Jurkat, Clone E6-1 (cell line): ENCODE measurements at regions not wholly inside any gene's neighbourhood (a gene's known extent, or its start where the extent isn't known, plus 50 kb on each side); places are given as distances from the start of the nearest gene placed in this dataset.
"Not testable (repeated sequence)": the region's sequence is repeated elsewhere in the genome, so short reads cannot be mapped to it uniquely, and the experiment has no call there.

Experiments used
- DNase-seq: peaks from one replicate; pipeline ENCODE4 v3.0.0-alpha.2; 2011; ENCODE audit warnings: low read depth, low spot score
- H3K4me3 ChIP-seq: 2 replicates; pipeline ENCODE4 v1.5.1; 2011; ENCODE audit warnings: mild to moderate bottlenecking, low read length, control low read depth, moderate library complexity

GRCh38 chr1:218494449-218494852 lies 149.3 kb downstream of the TGFB2 start:
- DNase-seq: no peak

GRCh38 chr1:218495931-218496330 lies 150.8 kb downstream of the TGFB2 start:
- no peak overlapping the region for H3K4me3 ChIP-seq
- no peak for DNase-seq

More at GRCh38 chr1:218494449-218494852, 149.3 kb downstream of the TGFB2 start:
- H3K4me3 ChIP-seq: no peak overlapping the region

GRCh38 chr1:218496561-218496960 lies 151.4 kb downstream of the TGFB2 start:
- H3K4me3 ChIP-seq: no peak overlapping the region
- DNase-seq: no peak

GRCh38 chr1:218498056-218498938 lies 153.2 kb downstream of the TGFB2 start:
- no peak for DNase-seq
- H3K4me3 ChIP-seq: no peak overlapping the region

- no peak overlapping the region for H3K4me3 ChIP-seq
- DNase-seq: no peak
Measured at GRCh38 chr1:218499011-218499691, 154.0 kb downstream of the TGFB2 start.

GRCh38 chr1:218499911-218500310 lies 154.8 kb downstream of the TGFB2 start:
- no peak for DNase-seq

GRCh38 chr1:218501161-218501560 lies 156.0 kb downstream of the TGFB2 start:
- no peak for DNase-seq
- no peak overlapping the region for H3K4me3 ChIP-seq

More at GRCh38 chr1:218499911-218500310, 154.8 kb downstream of the TGFB2 start:
- H3K4me3 ChIP-seq: no peak overlapping the region

- no peak for DNase-seq
- H3K4me3 ChIP-seq: no peak overlapping the region
Measured at GRCh38 chr1:218502383-218502782, 157.2 kb downstream of the TGFB2 start.

- no peak for DNase-seq
- H3K4me3 ChIP-seq: no peak overlapping the region
Measured at GRCh38 chr1:218503102-218503501, 158.0 kb downstream of the TGFB2 start.

GRCh38 chr1:218507355-218508002 lies 162.3 kb downstream of the TGFB2 start:
- no peak for DNase-seq
- no peak overlapping the region for H3K4me3 ChIP-seq

- no peak overlapping the region for H3K4me3 ChIP-seq
- DNase-seq: no peak
Measured at GRCh38 chr1:218510153-218510772, 165.1 kb downstream of the TGFB2 start.

GRCh38 chr1:218513328-218513727 lies 168.2 kb downstream of the TGFB2 start:
- no peak for DNase-seq
- no peak overlapping the region for H3K4me3 ChIP-seq

GRCh38 chr1:218514689-218515088 lies 169.6 kb downstream of the TGFB2 start:
- DNase-seq: no peak
- H3K4me3 ChIP-seq: no peak overlapping the region

- no peak for DNase-seq
- no peak overlapping the region for H3K4me3 ChIP-seq
Measured at GRCh38 chr1:218516526-218516925, 171.4 kb downstream of the TGFB2 start.

GRCh38 chr1:218517459-218517858 lies 172.3 kb downstream of the TGFB2 start:
- DNase-seq: no peak
- no peak overlapping the region for H3K4me3 ChIP-seq

GRCh38 chr1:218518216-218518740 lies 173.1 kb downstream of the TGFB2 start:
- H3K4me3 ChIP-seq: no peak overlapping the region
- DNase-seq: no peak

- DNase-seq, H3K4me3 ChIP-seq: not testable (repeated sequence)
Measured at GRCh38 chr1:218520646-218521045, 175.5 kb downstream of the TGFB2 start.

- DNase-seq: peak; percentile 26
- no peak overlapping the region for H3K4me3 ChIP-seq
Measured at GRCh38 chr1:218521414-218522169, 176.5 kb downstream of the TGFB2 start.

- no peak for DNase-seq
- no peak overlapping the region for H3K4me3 ChIP-seq
Measured at GRCh38 chr1:218524526-218524925, 179.4 kb downstream of the TGFB2 start.
